ENCODE measurements at regions not wholly inside any gene's neighbourhood (a gene's known extent, or its start where the extent isn't known, plus 50 kb on each side); places are given as distances from the start of the nearest gene placed in this dataset.

DNA sequence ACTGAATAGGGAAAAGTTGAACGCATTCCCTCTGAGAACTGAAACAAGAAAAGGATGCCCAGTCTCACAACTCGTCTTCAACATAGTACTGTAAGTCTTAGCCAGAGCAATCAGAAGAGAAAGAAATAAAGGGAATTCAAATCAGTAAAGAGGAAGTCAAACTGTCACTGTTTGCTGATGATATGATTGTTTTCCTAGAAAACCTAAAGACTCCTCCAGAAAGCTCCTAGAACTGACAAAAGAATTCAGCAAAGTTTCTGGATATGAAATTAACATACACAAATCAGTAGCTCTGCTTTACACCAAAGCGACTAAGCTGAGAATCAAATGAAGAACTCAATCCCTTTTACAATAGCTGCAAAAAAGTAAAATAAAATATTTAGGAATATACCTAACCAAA lies 471.2 kb upstream of the CNTN5 start:
- no peak for DNase-seq (ENCODE audit: extremely low spot score)
- no peak for TF ChIP-seq HDGF (IDR thresholded peaks at IDR 0.05; ENCODE audit: borderline replicate concordance)
- no peak for TF ChIP-seq ZNF384 (IDR thresholded peaks at IDR 0.05)
- ChIA-PET POLR2A (no interaction called here), CTCF (no interaction called here)

DNA sequence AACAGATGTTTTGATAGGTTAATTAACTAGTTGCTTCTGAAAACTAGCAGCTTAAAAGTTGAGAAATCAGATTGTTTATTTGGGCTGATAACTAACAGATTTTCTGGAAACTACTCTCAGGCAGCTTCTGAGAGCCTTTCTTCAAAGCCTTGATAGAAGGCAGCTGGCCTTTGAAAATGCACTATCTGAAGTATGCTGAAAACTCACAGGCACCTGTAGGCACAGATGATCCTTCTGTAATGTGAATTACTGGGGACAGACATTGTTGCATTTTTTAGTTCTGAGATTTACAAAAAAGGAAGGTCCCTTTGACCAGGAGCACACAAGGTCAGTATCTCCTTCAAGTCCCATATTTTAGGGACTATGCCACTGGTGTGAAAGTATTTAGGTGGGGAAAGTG lies 460.8 kb upstream of the CNTN5 start:
- DNase-seq (ENCODE audit: extremely low spot score): no peak
- TF ChIP-seq TARDBP (IDR thresholded peaks at IDR 0.05) (no peak), FOXA1 (IDR thresholded peaks at IDR 0.05) (no peak), CTBP1 (IDR thresholded peaks at IDR 0.05; ENCODE audit: borderline replicate concordance) (no peak), SP1 (IDR thresholded peaks at IDR 0.05) (no peak), ZNF384 (IDR thresholded peaks at IDR 0.05) (no peak), L3MBTL2 (conservative IDR thresholded peaks at IDR 0.05) (no peak), HDGF (IDR thresholded peaks at IDR 0.05; ENCODE audit: borderline replicate concordance) (no peak), SUZ12 (IDR thresholded peaks at IDR 0.05) (no peak), ELF4 (IDR thresholded peaks at IDR 0.05) (no peak), FOXK2 (IDR thresholded peaks at IDR 0.05) (no peak), LEF1 (IDR thresholded peaks at IDR 0.05; ENCODE audit: borderline replicate concordance) (no peak), BHLHE40 (IDR thresholded peaks at IDR 0.05; ENCODE audit: borderline replicate concordance) (no peak), NFRKB (IDR thresholded peaks at IDR 0.05) (no peak), FOXM1 (IDR thresholded peaks at IDR 0.05; ENCODE audit: borderline replicate concordance) (no peak), ARNT (IDR thresholded peaks at IDR 0.05) (no peak)
- TF ChIP-seq, protein P1, sequence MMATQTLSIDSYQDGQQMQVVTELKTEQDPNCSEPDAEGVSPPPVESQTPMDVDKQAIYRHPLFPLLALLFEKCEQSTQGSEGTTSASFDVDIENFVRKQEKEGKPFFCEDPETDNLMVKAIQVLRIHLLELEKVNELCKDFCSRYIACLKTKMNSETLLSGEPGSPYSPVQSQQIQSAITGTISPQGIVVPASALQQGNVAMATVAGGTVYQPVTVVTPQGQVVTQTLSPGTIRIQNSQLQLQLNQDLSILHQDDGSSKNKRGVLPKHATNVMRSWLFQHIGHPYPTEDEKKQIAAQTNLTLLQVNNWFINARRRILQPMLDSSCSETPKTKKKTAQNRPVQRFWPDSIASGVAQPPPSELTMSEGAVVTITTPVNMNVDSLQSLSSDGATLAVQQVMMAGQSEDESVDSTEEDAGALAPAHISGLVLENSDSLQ (IDR thresholded peaks at IDR 0.05): no peak
- ChIA-PET POLR2A (no interaction called here), CTCF (no interaction called here)

- no peak for DNase-seq (ENCODE audit: extremely low spot score)
- POLR2A ChIA-PET: no interaction called here
- CTCF ChIA-PET: no interaction called here
- no peak for TF ChIP-seq ARNT (IDR thresholded peaks at IDR 0.05)
- no peak for TF ChIP-seq BHLHE40 (IDR thresholded peaks at IDR 0.05; ENCODE audit: borderline replicate concordance)
- no peak for TF ChIP-seq ZNF384 (IDR thresholded peaks at IDR 0.05)
- TF ChIP-seq ELF4 (IDR thresholded peaks at IDR 0.05): no peak
- no peak for TF ChIP-seq HDGF (IDR thresholded peaks at IDR 0.05; ENCODE audit: borderline replicate concordance)
- no peak for TF ChIP-seq FOXA1 (IDR thresholded peaks at IDR 0.05)
- no peak for TF ChIP-seq NFRKB (IDR thresholded peaks at IDR 0.05)
- TF ChIP-seq SUZ12 (IDR thresholded peaks at IDR 0.05): no peak
- TF ChIP-seq CTBP1 (IDR thresholded peaks at IDR 0.05; ENCODE audit: borderline replicate concordance): no peak
- TF ChIP-seq FOXM1 (IDR thresholded peaks at IDR 0.05; ENCODE audit: borderline replicate concordance): no peak
Observed at GRCh38 chr11:98561252-98561651, 459.5 kb upstream of the CNTN5 start.

DNA sequence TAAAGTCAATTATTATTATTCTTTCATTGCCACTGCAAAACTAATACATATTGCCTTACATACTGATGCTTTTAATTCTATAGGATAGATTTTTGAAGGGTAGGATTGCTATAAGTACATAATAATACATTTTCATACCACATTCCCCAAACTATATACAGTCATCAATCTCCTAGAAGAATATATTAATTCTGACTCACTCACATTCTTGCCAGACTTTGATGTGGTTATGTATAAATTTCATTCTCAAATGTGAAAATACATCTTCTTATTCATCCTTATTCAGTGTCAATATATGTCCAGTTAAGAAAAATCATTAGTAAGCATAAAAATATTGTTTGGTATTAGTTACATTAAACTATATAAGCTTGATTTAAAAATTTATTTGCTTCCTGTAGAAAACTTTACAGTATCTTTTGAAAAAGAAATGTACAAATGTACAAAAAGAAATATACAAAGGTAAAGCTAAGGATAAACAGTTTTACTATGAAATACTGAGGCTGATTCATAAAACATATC lies 458.8 kb upstream of the CNTN5 start:
- CTCF ChIA-PET: no interaction called here
- DNase-seq (ENCODE audit: extremely low spot score): no peak
- POLR2A ChIA-PET: no interaction called here
- TF ChIP-seq L3MBTL2 (conservative IDR thresholded peaks at IDR 0.05): no peak
- TF ChIP-seq, protein P1 (IDR thresholded peaks at IDR 0.05): no peak
- TF ChIP-seq SP1 (IDR thresholded peaks at IDR 0.05): no peak
- no peak for TF ChIP-seq FOXK2 (IDR thresholded peaks at IDR 0.05)
- no peak for TF ChIP-seq CTBP1 (IDR thresholded peaks at IDR 0.05; ENCODE audit: borderline replicate concordance)
- no peak for TF ChIP-seq FOXA1 (IDR thresholded peaks at IDR 0.05)
- TF ChIP-seq SUZ12 (IDR thresholded peaks at IDR 0.05): no peak
- no peak for TF ChIP-seq ZNF384 (IDR thresholded peaks at IDR 0.05)
- TF ChIP-seq FOXM1 (IDR thresholded peaks at IDR 0.05; ENCODE audit: borderline replicate concordance): no peak
- TF ChIP-seq HDGF (IDR thresholded peaks at IDR 0.05; ENCODE audit: borderline replicate concordance): no peak
- no peak for TF ChIP-seq ARNT (IDR thresholded peaks at IDR 0.05)
- no peak for TF ChIP-seq NFRKB (IDR thresholded peaks at IDR 0.05)
- no peak for TF ChIP-seq ELF4 (IDR thresholded peaks at IDR 0.05)
- TF ChIP-seq LEF1 (IDR thresholded peaks at IDR 0.05; ENCODE audit: borderline replicate concordance): no peak
- no peak for TF ChIP-seq TARDBP (IDR thresholded peaks at IDR 0.05)
- TF ChIP-seq BHLHE40 (IDR thresholded peaks at IDR 0.05; ENCODE audit: borderline replicate concordance): no peak

DNA sequence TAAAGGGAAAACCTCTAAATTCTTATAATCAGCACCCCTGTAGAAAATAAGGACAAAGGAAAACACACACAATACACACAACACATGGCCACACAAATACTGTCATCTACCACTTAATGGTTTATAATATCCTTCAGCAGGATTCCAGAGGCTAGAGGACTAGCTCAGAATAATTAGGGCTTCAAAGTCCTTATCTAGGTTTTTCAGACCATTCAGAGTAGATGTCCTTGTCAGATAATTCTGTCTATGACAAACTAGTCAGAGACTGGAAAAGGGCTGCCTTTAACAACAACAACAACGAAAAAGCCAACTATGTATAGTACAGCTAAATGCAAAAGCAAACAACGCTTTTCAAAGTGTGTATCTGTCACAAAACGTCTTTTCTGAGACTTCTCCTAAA lies 456.5 kb upstream of the CNTN5 start:
- no peak for TF ChIP-seq FOXM1 (IDR thresholded peaks at IDR 0.05; ENCODE audit: borderline replicate concordance)
- TF ChIP-seq LEF1 (IDR thresholded peaks at IDR 0.05; ENCODE audit: borderline replicate concordance): no peak
- TF ChIP-seq L3MBTL2 (conservative IDR thresholded peaks at IDR 0.05): no peak
- TF ChIP-seq ARNT (IDR thresholded peaks at IDR 0.05): no peak
- no peak for TF ChIP-seq ELF4 (IDR thresholded peaks at IDR 0.05)
- TF ChIP-seq FOXK2 (IDR thresholded peaks at IDR 0.05): no peak
- TF ChIP-seq CTBP1 (IDR thresholded peaks at IDR 0.05; ENCODE audit: borderline replicate concordance): no peak
- no peak for TF ChIP-seq BHLHE40 (IDR thresholded peaks at IDR 0.05; ENCODE audit: borderline replicate concordance)
- TF ChIP-seq HDGF (IDR thresholded peaks at IDR 0.05; ENCODE audit: borderline replicate concordance): no peak
- no peak for TF ChIP-seq SP1 (IDR thresholded peaks at IDR 0.05)
- TF ChIP-seq, protein P1 (IDR thresholded peaks at IDR 0.05): no peak
- no peak for TF ChIP-seq NFRKB (IDR thresholded peaks at IDR 0.05)
- TF ChIP-seq ZNF384 (IDR thresholded peaks at IDR 0.05): no peak
- TF ChIP-seq SUZ12 (IDR thresholded peaks at IDR 0.05): no peak
- no peak for DNase-seq (ENCODE audit: extremely low spot score)
- CTCF ChIA-PET: no interaction called here
- POLR2A ChIA-PET: no interaction called here

DNA sequence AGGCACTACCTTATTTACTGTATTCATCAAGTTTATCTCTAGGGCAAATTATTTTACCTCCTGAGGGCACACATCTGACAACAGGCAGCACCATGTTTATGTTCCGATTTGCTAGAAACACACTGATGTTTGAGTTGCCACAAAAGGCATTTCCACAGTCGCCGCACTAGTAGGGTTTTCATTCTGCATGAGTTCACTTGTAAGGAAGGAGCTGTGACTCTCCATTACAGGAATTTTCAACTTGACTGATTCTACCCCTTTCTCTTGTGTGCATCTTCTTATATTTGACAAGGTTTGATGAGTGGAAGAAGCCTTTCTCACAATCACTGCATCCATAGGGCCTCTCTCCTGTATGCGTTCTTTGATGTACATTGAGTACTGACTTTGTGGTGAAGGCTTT lies 455.9 kb upstream of the CNTN5 start:
- CTCF ChIA-PET: no interaction called here
- TF ChIP-seq SP1 (IDR thresholded peaks at IDR 0.05) (no peak), ELF4 (IDR thresholded peaks at IDR 0.05) (no peak), HDGF (IDR thresholded peaks at IDR 0.05; ENCODE audit: borderline replicate concordance) (no peak), FOXA1 (IDR thresholded peaks at IDR 0.05) (no peak), BHLHE40 (IDR thresholded peaks at IDR 0.05; ENCODE audit: borderline replicate concordance) (no peak), NFRKB (IDR thresholded peaks at IDR 0.05) (no peak)
- no peak for DNase-seq (ENCODE audit: extremely low spot score)
- POLR2A ChIA-PET: no interaction called here
